Fibroblast of lung (primary cell): ENCODE measurements at regions not wholly inside any gene's neighbourhood (a gene's known extent, or its start where the extent isn't known, plus 50 kb on each side); places are given as distances from the start of the nearest gene placed in this dataset.

Experiments
- DNase-seq, 2 donors: peaks; one replicate each; pipeline versions ENCODE4 v3.0.0 to v3.0.0-alpha.2; 2010; ENCODE audit warnings: low read depth in 2 of 2
- H2AFZ ChIP-seq: 2 replicates; pipeline ENCODE4 v1.5.1; 2012; ENCODE audit warnings: low read length, control low read depth, inconsistent platforms
- H3K27ac ChIP-seq: 2 replicates; pipeline ENCODE4 v1.5.1; 2011; ENCODE audit warnings: low read length, control low read depth; ENCODE audit not compliant: insufficient read depth
- H3K27me3 ChIP-seq: 2 replicates; pipeline ENCODE4 v1.5.1; 2011; ENCODE audit warnings: mild to moderate bottlenecking, low read length; ENCODE audit not compliant: control insufficient read depth, insufficient read depth
- H3K36me3 ChIP-seq: 2 replicates; pipeline ENCODE4 v1.5.1; 2011; ENCODE audit warnings: low read length; ENCODE audit not compliant: control insufficient read depth, insufficient read depth
- H3K4me1 ChIP-seq: 2 replicates; pipeline ENCODE4 v1.5.1; 2011; ENCODE audit warnings: low read length; ENCODE audit not compliant: control insufficient read depth, insufficient read depth; ENCODE audit errors: extremely low read depth
- H3K4me2 ChIP-seq: 2 replicates; pipeline ENCODE4 v1.5.1; 2011; ENCODE audit warnings: low read length, control low read depth; ENCODE audit not compliant: insufficient read depth; ENCODE audit errors: extremely low read depth
- H3K4me3 ChIP-seq, 4 experiments: fragments of 200-600 bp in 1 of 4; sonication (generic) in 1 of 4; replicated peaks in 1 of 4; 2 replicates each; pipeline ENCODE4 v1.5.1; 2011 to 2016; ENCODE audit warnings: low read length in 4 of 4, low read depth in 3 of 4, mild to moderate bottlenecking in 3 of 4, control low read depth in 2 of 4, inconsistent platforms in 1 of 4, mixed read lengths in 1 of 4; ENCODE audit not compliant: insufficient read depth in 1 of 4; ENCODE audit errors: control extremely low read depth in 1 of 4
- H3K79me2 ChIP-seq: 2 replicates; pipeline ENCODE4 v1.5.1; 2012; ENCODE audit warnings: mild to moderate bottlenecking, low read length, inconsistent platforms; ENCODE audit not compliant: control insufficient read depth, insufficient read depth
- H3K9ac ChIP-seq: 2 replicates; pipeline ENCODE4 v1.5.1; 2011; ENCODE audit warnings: mild to moderate bottlenecking, low read length, control low read depth; ENCODE audit not compliant: insufficient read depth
- H3K9me3 ChIP-seq: 2 replicates; pipeline ENCODE4 v1.5.1; 2012; ENCODE audit warnings: low read depth, low read length; ENCODE audit not compliant: control insufficient read depth, insufficient read depth
- H4K20me1 ChIP-seq: 2 replicates; pipeline ENCODE4 v1.5.1; 2011; ENCODE audit warnings: low read length; ENCODE audit not compliant: control insufficient read depth, insufficient read depth; ENCODE audit errors: extremely low read depth
- CTCF ChIP-seq, 2 donors: IDR thresholded peaks in 1 of 2; conservative IDR thresholded peaks in 1 of 2; 1 replicate in 1 of 2; 2 replicates in 1 of 2; pipeline ENCODE4 v1.5.1; 2011 to 2012; ENCODE audit warnings: low read length in 2 of 2, control low read depth in 1 of 2, inconsistent platforms in 1 of 2, low read depth in 1 of 2, mild to moderate bottlenecking in 1 of 2
- EZH2 ChIP-seq: IDR thresholded peaks from 2 replicates; pipeline ENCODE4 v1.5.1; 2012; ENCODE audit warnings: low read length, control low read depth, mild to moderate bottlenecking; ENCODE audit errors: missing control alignments

DNA sequence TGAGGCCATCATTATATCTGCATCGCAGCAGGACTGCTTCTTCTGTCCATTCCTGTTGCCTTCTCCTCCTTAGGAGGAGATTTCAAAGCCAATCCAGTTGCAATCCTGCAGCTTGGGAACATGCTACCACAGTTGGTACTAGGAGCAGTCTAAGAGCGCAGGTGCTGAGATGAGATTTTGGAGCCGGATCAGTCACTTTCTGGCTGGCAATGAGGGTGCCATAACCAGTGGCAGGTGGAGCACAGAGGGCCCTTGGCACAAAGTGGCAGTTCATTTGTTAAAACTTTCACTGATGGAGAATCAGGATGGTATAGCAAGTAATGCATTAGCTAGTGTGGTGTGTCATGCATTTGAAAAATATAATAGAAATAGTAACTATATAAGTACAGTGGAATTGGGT is 173.7 kb upstream of the ATP5MC3 start:
- TF ChIP-seq CTCF (conservative IDR thresholded peaks at IDR 0.05 in 1 of 2, IDR thresholded peaks at IDR 0.05 in 1 of 2; ENCODE audit: low read depth in 1 of 2, low read length in 2 of 2) = no peak
- no peak for TF ChIP-seq EZH2
- no peak overlapping the region for H3K9ac ChIP-seq

DNA sequence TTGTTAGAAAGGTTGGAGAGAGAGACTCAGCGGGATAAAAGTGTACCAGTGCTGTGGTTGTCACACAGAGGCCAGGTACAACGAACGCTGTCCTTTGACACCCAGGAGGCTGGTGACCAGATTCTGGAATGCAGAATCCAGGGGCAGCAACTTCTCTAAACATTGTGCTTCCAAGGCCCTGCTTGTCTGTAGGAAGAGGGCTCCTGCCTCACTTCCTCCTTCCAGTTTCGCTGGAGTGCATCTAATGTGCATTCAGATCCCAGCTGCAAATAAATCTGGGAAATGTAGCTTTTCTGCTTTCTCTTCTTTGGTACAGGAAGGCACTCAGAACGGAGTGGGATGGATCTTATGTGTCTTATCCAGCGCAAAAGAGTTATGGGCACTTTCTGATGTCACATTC is 171.8 kb upstream of the ATP5MC3 start:
- Histone ChIP-seq H3K9me3 (no peaks in the 10 kb centered on the region), H4K20me1 (no peaks in the 10 kb centered on the region), H3K4me2 (no peak overlapping the region), H3K27me3 (no peaks in the 10 kb centered on the region), H3K36me3 (no peaks in the 10 kb centered on the region), H3K79me2 (no peaks in the 10 kb centered on the region), H2AFZ (no peak overlapping the region), H3K27ac (no peak overlapping the region), H3K4me3 (no peak overlapping the region), H3K4me1 (no peaks in the 10 kb centered on the region), H3K9ac (no peak overlapping the region)
- no peak for DNase-seq
- no peak for TF ChIP-seq CTCF (conservative IDR thresholded peaks at IDR 0.05 in 1 of 2, IDR thresholded peaks at IDR 0.05 in 1 of 2; ENCODE audit: low read depth in 1 of 2, low read length in 2 of 2)
- TF ChIP-seq EZH2 = no peak

More for the DNA sequence above, 173.7 kb upstream of the ATP5MC3 start:
- H3K79me2 ChIP-seq = no peaks in the 10 kb centered on the region
- no peaks in the 10 kb centered on the region for H3K27me3 ChIP-seq
- no peaks in the 10 kb centered on the region for H4K20me1 ChIP-seq
- no peaks in the 10 kb centered on the region for H3K4me1 ChIP-seq
- H3K9me3 ChIP-seq = no peaks in the 10 kb centered on the region
- H3K27ac ChIP-seq = no peak overlapping the region
- H3K4me3 ChIP-seq = no peak overlapping the region
- no peak overlapping the region for H2AFZ ChIP-seq
- H3K36me3 ChIP-seq = no peaks in the 10 kb centered on the region
- DNase-seq = no peak
- no peak overlapping the region for H3K4me2 ChIP-seq

- no peak for TF ChIP-seq EZH2
- no peak for TF ChIP-seq CTCF (conservative IDR thresholded peaks at IDR 0.05 in 1 of 2, IDR thresholded peaks at IDR 0.05 in 1 of 2; ENCODE audit: low read depth in 1 of 2, low read length in 2 of 2)
- no peak for DNase-seq
These were observed 170.0 kb upstream of the ATP5MC3 start for GRCh38 chr2:175351512-175351911.

More at GRCh38 chr2:175351512-175351911, 170.0 kb upstream of the ATP5MC3 start:
- Histone ChIP-seq H3K27ac (no peak overlapping the region), H3K27me3 (no peaks in the 10 kb centered on the region), H3K9me3 (no peaks in the 10 kb centered on the region), H2AFZ (no peak overlapping the region), H3K36me3 (no peaks in the 10 kb centered on the region), H3K79me2 (no peaks in the 10 kb centered on the region), H4K20me1 (no peaks in the 10 kb centered on the region), H3K4me1 (no peaks in the 10 kb centered on the region), H3K4me2 (no peak overlapping the region), H3K9ac (no peak overlapping the region), H3K4me3 (no peak overlapping the region)
